HG02588 (cell line): ENCODE measurements at regions not wholly inside any gene's neighbourhood (a gene's known extent, or its start where the extent isn't known, plus 50 kb on each side); places are given as distances from the start of the nearest gene placed in this dataset.
"Not testable (repeated sequence)": the region's sequence is repeated elsewhere in the genome, so short reads cannot be mapped to it uniquely, and the experiment has no call there.

ENCODE experiments used
- ATAC-seq: cut with Tn5 transposase; IDR thresholded peaks from one replicate; pipeline ENCODE4 v1.9.1; 2021; ENCODE audit warnings: mild to moderate bottlenecking, moderate library complexity; ENCODE audit not compliant: unreplicated experiment

GRCh38 chr3:82628385-82629014 lies 867.1 kb upstream of the GBE1 start:
- ATAC-seq: no peak

DNA sequence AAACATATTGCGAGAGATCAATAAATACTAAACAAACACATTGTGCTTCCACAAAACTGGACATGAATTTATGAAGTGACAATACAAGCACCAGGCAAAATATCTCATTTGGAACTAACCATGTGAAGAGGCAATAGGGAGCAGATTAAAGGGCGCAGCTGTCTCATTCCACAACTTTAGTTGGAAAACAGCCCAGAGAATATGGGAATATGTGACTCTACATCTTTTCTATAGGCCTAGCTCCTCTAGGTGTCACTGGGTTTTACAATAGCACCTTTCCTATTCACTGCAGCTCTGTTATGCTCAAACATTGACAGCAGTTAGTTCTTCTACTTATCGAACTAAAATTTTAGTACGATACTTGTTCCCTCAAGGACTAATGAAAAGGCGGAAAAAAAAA lies 866.3 kb upstream of the GBE1 start:
- ATAC-seq: no peak

GRCh38 chr3:82620744-82621143 lies 859.3 kb upstream of the GBE1 start:
- ATAC-seq: not testable (repeated sequence)

DNA sequence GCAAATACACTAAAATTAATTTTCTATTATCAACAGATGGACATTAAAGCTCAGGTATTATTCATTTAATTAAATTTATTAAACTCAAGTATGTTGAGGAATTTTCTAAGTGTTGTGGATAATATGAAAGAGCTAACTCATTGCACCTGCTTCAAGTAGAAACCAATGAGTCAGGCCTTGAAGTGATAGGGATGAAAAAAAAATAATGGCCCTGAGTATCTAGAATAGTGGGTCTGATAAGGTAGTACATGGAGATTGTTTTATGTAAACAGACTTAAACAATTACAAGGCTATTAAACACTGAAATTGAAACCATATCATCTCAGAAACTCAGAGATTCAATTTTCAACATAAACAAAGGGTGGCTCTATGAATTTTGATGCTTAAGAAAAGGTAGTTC lies 857.1 kb upstream of the GBE1 start:
- ATAC-seq: no peak

DNA sequence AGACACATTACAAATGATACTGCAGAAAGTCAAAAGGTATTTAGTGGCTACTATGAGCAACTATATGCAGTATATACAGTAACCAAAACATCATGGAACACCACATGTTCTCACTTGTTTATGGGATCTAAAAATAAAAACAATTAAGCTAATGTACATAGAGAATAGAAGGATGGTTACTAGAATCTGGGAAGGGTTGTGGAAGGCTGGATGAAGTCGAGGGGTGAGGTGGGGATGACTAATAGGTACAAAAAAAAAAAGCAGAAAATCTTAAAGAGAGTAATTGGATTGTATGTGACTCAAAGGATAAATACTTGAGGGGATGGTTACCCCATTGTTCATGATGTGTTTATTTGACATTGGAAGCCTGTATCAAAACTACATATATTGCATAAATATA lies 848.8 kb upstream of the GBE1 start:
- ATAC-seq: no peak

- no peak for ATAC-seq
Measured at GRCh38 chr3:82607391-82607790, 845.9 kb upstream of the GBE1 start.

DNA sequence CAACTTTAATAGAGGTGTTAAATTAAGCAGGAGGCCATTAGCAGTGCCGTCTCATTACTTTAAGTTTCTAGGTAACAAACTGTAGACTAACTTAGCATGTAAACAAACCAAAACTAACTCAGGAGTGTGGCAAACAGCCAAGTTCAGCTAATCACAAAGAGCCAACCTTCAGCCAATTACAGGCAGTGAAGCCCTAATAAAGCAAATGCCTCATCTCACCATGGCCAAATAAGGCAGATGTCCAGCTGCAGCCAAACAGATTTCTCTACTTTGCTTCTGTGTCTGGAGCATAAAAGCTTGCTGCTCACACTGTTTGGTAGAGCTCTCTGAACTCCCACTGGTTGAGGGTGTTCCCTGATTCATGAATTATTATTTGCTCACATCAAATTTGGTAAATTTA lies 835.4 kb upstream of the GBE1 start:
- ATAC-seq: no peak

- no peak for ATAC-seq
Measured at GRCh38 chr3:82595530-82595929, 834.1 kb upstream of the GBE1 start.

DNA sequence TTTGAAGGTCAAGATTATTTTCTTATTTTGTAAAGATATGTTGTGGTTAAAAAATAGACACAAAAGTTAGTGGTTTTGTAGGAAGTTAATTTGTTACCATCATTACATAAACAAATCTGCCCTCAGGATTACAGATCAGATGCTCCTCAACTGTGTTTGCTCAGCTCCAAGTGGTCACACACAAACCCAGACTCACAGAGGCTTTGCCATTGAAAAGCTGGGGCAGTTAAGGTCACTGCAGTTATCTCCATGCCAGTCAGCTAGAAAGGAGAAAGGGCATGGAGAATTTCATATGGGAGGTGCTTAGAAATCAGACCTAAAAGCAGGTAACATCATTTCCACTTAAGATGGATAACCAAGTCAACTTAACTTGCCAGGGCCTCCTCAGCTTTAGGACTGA lies 825.7 kb upstream of the GBE1 start:
- no peak for ATAC-seq

DNA sequence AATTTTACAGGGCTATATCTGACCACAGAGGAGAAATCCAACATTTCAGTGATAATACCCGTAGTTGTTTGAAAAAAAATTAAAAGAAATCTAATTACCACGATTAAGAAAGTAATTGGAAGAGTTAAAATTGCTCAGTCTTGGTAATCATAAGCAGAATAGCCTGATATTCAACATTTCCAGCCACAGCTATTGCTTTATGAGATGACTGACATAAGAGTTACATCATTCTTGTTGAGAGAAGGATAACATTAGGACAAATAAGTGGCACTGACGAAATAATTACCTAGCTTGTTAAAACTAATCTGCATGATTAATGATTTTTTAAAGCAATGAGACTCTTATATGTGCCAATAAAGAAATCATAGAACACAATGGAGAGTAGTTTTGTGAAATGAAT lies 825.0 kb upstream of the GBE1 start:
- ATAC-seq: no peak

GRCh38 chr3:82586002-82586401 lies 824.6 kb upstream of the GBE1 start:
- ATAC-seq: not testable (repeated sequence)

DNA sequence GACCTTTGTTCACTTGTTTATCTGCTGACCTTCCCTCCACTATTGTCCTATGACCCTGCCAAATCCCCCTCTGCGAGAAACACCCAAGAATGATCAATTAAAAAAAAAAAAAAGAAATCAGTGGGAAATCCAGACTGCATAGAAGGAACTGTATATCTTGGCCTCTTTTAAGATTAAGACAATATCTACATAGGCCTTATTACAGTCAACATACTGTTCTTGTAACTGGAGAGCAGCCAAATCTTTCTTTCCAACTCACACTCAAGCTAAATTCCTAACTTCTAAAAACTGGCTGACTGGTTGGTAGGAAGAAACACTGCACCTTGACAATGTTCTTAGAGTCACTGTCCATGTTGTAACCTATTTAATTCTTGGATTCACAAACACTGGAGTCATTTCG lies 824.1 kb upstream of the GBE1 start:
- not testable (repeated sequence) for ATAC-seq

DNA sequence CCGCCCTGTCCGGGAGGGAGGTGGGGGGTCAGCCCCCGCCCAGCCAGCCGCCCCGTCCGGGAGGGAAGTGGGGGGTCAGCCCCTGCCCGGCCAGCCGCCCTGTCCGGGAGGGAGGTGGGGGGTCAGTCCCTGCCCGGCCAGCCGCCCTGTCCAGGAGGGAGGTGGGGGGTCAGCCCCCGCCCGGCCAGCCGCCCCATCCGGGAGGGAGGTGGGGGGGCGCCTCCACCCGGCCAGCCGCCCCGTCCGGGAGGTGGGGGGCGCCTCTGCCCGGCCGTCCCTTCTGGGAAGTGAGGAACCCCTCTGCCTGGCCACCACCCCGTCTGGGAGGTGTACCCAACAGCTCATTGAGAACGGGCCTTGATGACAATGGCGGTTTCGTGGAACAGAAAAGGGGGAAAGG lies 823.4 kb upstream of the GBE1 start:
- not testable (repeated sequence) for ATAC-seq

DNA sequence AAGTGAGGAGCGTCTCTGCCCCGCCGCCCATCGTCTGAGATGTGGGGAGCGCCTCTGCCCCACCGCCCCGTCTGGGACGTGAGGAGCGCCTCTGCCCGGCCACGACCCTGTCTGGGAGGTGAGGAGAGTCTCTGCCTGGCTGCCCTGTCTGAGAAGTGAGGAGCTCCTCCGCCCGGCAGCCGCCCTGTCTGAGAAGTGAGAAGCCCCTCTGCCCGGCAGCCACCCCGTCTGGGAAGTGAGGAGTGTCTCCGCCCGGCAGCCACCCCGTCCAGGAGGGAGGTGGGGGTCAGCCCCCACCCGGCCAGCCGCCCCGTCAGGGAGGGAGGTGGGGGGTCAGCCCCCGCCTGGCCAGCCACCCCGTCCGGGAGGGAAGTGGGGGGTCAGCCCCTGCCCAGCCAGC lies 823.0 kb upstream of the GBE1 start:
- not testable (repeated sequence) for ATAC-seq

DNA sequence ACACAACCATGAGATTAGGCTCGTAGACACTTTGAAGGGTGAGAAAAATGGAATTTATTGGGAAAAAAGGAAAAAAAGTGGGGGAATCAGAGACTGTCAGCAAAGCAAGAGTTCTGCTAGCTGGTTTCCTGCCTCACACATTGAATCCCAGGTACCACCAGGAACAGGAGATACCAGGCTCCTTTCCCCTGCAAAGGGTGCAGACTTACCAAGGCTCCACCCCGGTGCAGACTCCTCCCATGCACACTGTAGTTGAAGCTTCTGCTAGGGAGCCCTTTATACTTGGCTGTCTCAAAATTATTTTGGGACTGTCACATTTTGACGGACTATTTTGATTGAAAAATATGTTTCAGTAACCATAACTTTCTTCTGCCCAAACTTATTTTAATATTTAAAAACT lies 819.9 kb upstream of the GBE1 start:
- ATAC-seq: no peak

DNA sequence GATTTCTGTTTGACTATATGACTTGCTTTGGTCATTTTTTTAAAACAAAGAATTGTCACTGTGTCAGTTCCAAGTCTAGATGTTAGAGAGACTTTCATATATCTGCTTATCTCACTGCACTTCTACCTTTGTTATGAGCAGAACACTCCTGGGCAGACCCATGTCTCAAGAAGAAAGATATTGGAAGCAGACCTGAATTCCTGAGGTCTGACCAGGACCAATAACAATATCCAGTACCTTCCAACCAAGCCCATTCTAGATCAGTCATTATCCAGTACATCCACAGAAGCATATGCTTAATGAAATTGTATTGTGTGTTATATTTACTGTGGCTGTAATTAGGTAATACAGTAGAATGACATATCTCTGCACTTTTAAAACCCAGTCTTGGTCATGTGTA lies 811.3 kb upstream of the GBE1 start:
- no peak for ATAC-seq

GRCh38 chr3:82568776-82569338 lies 807.4 kb upstream of the GBE1 start:
- ATAC-seq: no peak

- ATAC-seq: no peak
Measured at GRCh38 chr3:82567029-82567600, 805.7 kb upstream of the GBE1 start.

GRCh38 chr3:82562896-82563295 lies 801.5 kb upstream of the GBE1 start:
- no peak for ATAC-seq

GRCh38 chr3:82561784-82562183 lies 800.3 kb upstream of the GBE1 start:
- ATAC-seq: no peak

- no peak for ATAC-seq
Measured at GRCh38 chr3:82558081-82558480, 796.6 kb upstream of the GBE1 start.

DNA sequence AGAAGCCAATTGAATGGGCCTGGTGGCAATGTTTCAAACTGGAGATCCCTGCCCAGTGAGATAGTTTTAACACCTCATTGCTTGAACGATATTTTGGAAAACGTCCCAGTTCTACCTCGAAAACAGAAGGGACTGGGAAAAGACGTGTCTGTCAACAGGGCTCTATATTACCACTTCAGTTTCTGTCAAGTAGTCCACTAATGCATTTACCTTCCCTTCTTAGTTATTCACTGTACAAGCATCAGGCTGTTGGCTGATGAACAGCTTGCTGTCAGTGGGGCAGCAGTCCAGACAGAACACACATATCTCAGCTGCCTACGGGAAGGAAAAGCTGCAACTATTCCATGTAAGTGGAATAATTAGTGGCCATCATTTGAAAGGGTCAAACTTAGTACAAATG lies 794.7 kb upstream of the GBE1 start:
- ATAC-seq: no peak

DNA sequence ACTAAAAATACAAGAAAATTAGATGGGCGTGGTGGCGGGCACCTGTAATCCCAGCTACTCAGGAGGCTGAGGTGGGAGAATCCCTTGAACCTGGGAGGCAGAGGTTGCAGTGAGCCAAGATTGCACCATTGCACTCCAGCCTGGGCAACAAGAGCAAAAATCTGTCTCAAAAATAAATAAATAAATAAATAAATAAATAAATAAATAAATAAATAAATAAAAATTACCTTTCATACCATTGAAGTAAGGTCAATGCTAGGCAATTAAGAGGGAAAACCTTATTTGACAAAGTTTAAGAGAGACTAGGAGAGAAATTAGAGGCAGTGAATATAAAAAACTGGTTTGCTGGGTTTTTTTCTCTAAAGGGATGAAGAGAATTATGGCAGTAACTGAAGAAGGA lies 781.1 kb upstream of the GBE1 start:
- ATAC-seq: not testable (repeated sequence)
